HepG2 (cell line): ENCODE measurements at regions not wholly inside any gene's neighbourhood (a gene's known extent, or its start where the extent isn't known, plus 50 kb on each side); places are given as distances from the start of the nearest gene placed in this dataset.

Experiments
- ATAC-seq: fragments of 200-7000 bp; cut with Tn5 transposase; 3 replicates; pipeline ENCODE4 v1.9.1; 2020; ENCODE audit warnings: mild to moderate bottlenecking, moderate library complexity
- BruUV-seq: library from RNA; stranded (reverse); fragments of 400-500 nt; replicated peaks from 2 replicates; lab custom pipeline; 2021; lab: Mats Ljungman, UMichigan
- CTCF ChIA-PET: fragments of 300-600 bp; formaldehyde crosslinking; extraction: SDS; loops from one replicate; lab custom pipeline; 2021; ENCODE audit warnings: low total read pairs, inconsistent platforms, low intra/inter-chr PET ratio; lab: Yijun Ruan, JAX
- POLR2A ChIA-PET: fragments of 350-600 bp; sonication (Branson Sonifier 250); formaldehyde crosslinking; loops from one replicate; lab custom pipeline; 2020; ENCODE audit warnings: antibody characterized with exemption, inconsistent platforms; lab: Yijun Ruan, JAX
- DNase-seq: peaks from one replicate; pipeline ENCODE4 v3.0.0-alpha.2; 2015; ENCODE audit warnings: low spot score
- FAIRE-seq: peaks from 3 replicates; lab custom pipeline; 2011; peaks lifted over from hg19 to GRCh38; lab: Jason Lieb, UNC
- H2AFZ ChIP-seq: one replicate; pipeline ENCODE4 v1.6.1; 2011; ENCODE audit warnings: low read length, inconsistent platforms
- H3K27ac ChIP-seq: fragments of 300-600 bp; 3 replicates; pipeline ENCODE4 v1.8.0; 2011; ENCODE audit warnings: mixed run types, mild to moderate bottlenecking, mixed read lengths, low read length, inconsistent platforms; ENCODE audit not compliant: insufficient read depth; ENCODE audit errors: extremely low read length
- H3K27me3 ChIP-seq, 2 experiments: fragments of 200-600 bp in 1 of 2; 2 replicates in 1 of 2; 3 replicates in 1 of 2; pipeline versions ENCODE4 v1.6.0 to v1.8.0; 2011; ENCODE audit warnings: low read length in 2 of 2, mild to moderate bottlenecking in 2 of 2, moderate library complexity in 2 of 2, inconsistent platforms in 1 of 2; ENCODE audit not compliant: insufficient read depth in 2 of 2, control insufficient read depth in 1 of 2
- H3K36me3 ChIP-seq, 2 experiments: fragments of 200-600 bp in 1 of 2; replicated peaks in 1 of 2; 2 replicates in 1 of 2; 3 replicates in 1 of 2; pipeline versions ENCODE4 v1.5.1 to v1.8.0; 2011; ENCODE audit warnings: low read length in 2 of 2, inconsistent platforms in 1 of 2; ENCODE audit not compliant: insufficient read depth in 2 of 2, control insufficient read depth in 1 of 2
- H3K4me1 ChIP-seq: 2 replicates; pipeline ENCODE4 v1.5.1; 2012; ENCODE audit warnings: low read length, inconsistent platforms; ENCODE audit not compliant: insufficient read depth
- H3K4me2 ChIP-seq: 2 replicates; pipeline ENCODE4 v1.6.0; 2011; ENCODE audit warnings: low read depth, low read length, inconsistent platforms
- H3K4me3 ChIP-seq, 3 experiments: fragments of 200-600 bp in 1 of 3; sonication (generic), shearing (Covaris generic) in 1 of 3; replicated peaks in 1 of 3; 2 replicates each; pipeline ENCODE4 v1.5.1; 2011 to 2016; ENCODE audit warnings: low read length in 3 of 3, inconsistent platforms in 2 of 3, low read depth in 2 of 3, mild to moderate bottlenecking in 2 of 3, control low read depth in 1 of 3, mixed read lengths in 1 of 3; ENCODE audit not compliant: insufficient read depth in 1 of 3
- H3K79me2 ChIP-seq: one replicate; pipeline ENCODE4 v1.6.1; 2011; ENCODE audit warnings: low read length, inconsistent platforms; ENCODE audit not compliant: insufficient read depth
- H3K9ac ChIP-seq: 2 replicates; pipeline ENCODE4 v1.6.0; 2011; ENCODE audit warnings: mild to moderate bottlenecking, low read depth, low read length, inconsistent platforms; ENCODE audit not compliant: insufficient read depth
- H3K9me3 ChIP-seq: 2 replicates; pipeline ENCODE4 v1.5.1; 2012; ENCODE audit warnings: mild to moderate bottlenecking, low read length
- H4K20me1 ChIP-seq: 2 replicates; pipeline ENCODE4 v1.6.0; 2011; ENCODE audit warnings: inconsistent platforms, mild to moderate bottlenecking, low read length, moderate library complexity; ENCODE audit not compliant: insufficient read depth
- CBX1 ChIP-seq: IDR thresholded peaks from one replicate; pipeline ENCODE4 v1.6.1; 2016; ENCODE audit warnings: antibody characterized with exemption, low read depth
- HNF1B ChIP-seq: sonication (generic); formaldehyde crosslinking; IDR thresholded peaks from 2 replicates; pipeline ENCODE4 v1.5.1; 2020; ENCODE audit warnings: mild to moderate bottlenecking, moderate library complexity, missing genetic modification reagents
- RORA ChIP-seq: sonication (generic); formaldehyde crosslinking; IDR thresholded peaks from 2 replicates; pipeline ENCODE4 v1.5.0; 2020; ENCODE audit warnings: mild to moderate bottlenecking, missing genetic modification reagents, moderate library complexity
- ZNF317 ChIP-seq: sonication (generic); formaldehyde crosslinking; IDR thresholded peaks from 2 replicates; pipeline ENCODE4 v1.5.0; 2020; ENCODE audit warnings: mild to moderate bottlenecking, missing genetic modification reagents
- ZNF564 ChIP-seq: sonication (generic); formaldehyde crosslinking; IDR thresholded peaks from 2 replicates; pipeline ENCODE4 v1.8.1; 2023; ENCODE audit warnings: mild to moderate bottlenecking, missing genetic modification reagents
- ZNF616 ChIP-seq: sonication (generic); formaldehyde crosslinking; IDR thresholded peaks from 2 replicates; pipeline ENCODE4 v1.5.0; 2020; ENCODE audit warnings: low read depth, mild to moderate bottlenecking, missing genetic modification reagents
- WGBS: methylation state at CpG from one replicate; pipeline ENCODE4 v1.1.6; 2017; ENCODE audit warnings: low lambda C conversion rate; 5-methylcytosine and 5-hydroxymethylcytosine counted together
- in situ Hi-C: cut with HindIII; loops from 2 replicates; pipeline ENCODE4 v1.10.0; 2017; ENCODE audit warnings: low pct_unique_long_range_greater_than_20kb; ENCODE audit not compliant: extremely low pct_ligation_motif_present
- intact Hi-C: fragments of 100-400 bp; cut with micrococcal nuclease; formaldehyde crosslinking; loops from one replicate; pipeline ENCODE4 v1.10.0; 2022; ENCODE audit not compliant: unreplicated experiment

- Histone ChIP-seq H2AFZ (no peak overlapping the region), H3K4me2 (no peak overlapping the region), H3K4me3 (no peak overlapping the region), H3K9ac (no peak overlapping the region)
- WGBS = 20% methylated on average over 4 of the region's 4 CpGs
- CTCF ChIA-PET = no interaction called here
- no TSS peak for BruUV-seq
- TF ChIP-seq ZNF564 (CRISPR knock-in tag) (no peak), CBX1 (no peak), RORA (CRISPR knock-in tag) (no peak)
- TF ChIP-seq, all 625 proteins: peak for 0
- POLR2A ChIA-PET = no interaction called here
- Histone ChIP-seq H4K20me1 (no peaks in the 10 kb centered on the region), H3K27me3 (no peaks in the 10 kb centered on the region; a peak in 1 of 5 replicates), H3K79me2 (no peaks in the 10 kb centered on the region), H3K36me3 (no peaks in the 10 kb centered on the region), H3K4me1 (no peaks in the 10 kb centered on the region), H3K27ac (no peak overlapping the region), H3K9me3 (no peaks in the 10 kb centered on the region)
- in situ Hi-C loops = no loop called here
- intact Hi-C loops = no loop called here
- DNase-seq (no peak), ATAC-seq (no peak), FAIRE-seq (no peak)
Observed at GRCh38 chr13:73879346-73880015, 254.7 kb downstream of the KLF12 start.

- ATAC-seq = no peak
- Histone ChIP-seq H4K20me1 (no peaks in the 10 kb centered on the region), H3K36me3 (no peaks in the 10 kb centered on the region), H3K4me2 (no peak overlapping the region), H3K9me3 (no peaks in the 10 kb centered on the region), H2AFZ (no peak overlapping the region), H3K4me1 (no peaks in the 10 kb centered on the region), H3K4me3 (no peak overlapping the region), H3K27me3 (no peaks in the 10 kb centered on the region; a peak in 1 of 5 replicates), H3K79me2 (no peaks in the 10 kb centered on the region), H3K27ac (no peak overlapping the region), H3K9ac (no peak overlapping the region)
- intact Hi-C loops (no loop called here), in situ Hi-C loops (no loop called here)
- no peak for FAIRE-seq
- TF ChIP-seq HNF1B (CRISPR knock-in tag) = no peak
- peak; percentile 95 for TF ChIP-seq ZNF317
- TF ChIP-seq ZNF616 (CRISPR knock-in tag) = no peak
- ChIA-PET CTCF (no interaction called here), POLR2A (no interaction called here)
- no peak for DNase-seq
- no TSS peak for BruUV-seq
Observed at GRCh38 chr13:73877399-73877798, 256.8 kb downstream of the KLF12 start.
